MM.1S (cell line): ENCODE measurements at regions not wholly inside any gene's neighbourhood (a gene's known extent, or its start where the extent isn't known, plus 50 kb on each side); places are given as distances from the start of the nearest gene placed in this dataset.

ENCODE experiments used
- EZH2 ChIP-seq: fragments of 300-600 bp; sonication (generic); optimal IDR thresholded peaks from 2 replicates; pipeline ENCODE3; 2017; ENCODE audit warnings: low read depth, mild to moderate bottlenecking, antibody characterized with exemption, low read length, mixed read lengths
- EZH2phosphoT487 ChIP-seq: fragments of 300-600 bp; sonication (generic); IDR thresholded peaks from 2 replicates; pipeline ENCODE4 v1.6.1; 2018; ENCODE audit warnings: antibody characterized with exemption, low read length
- TF ChIP-seq, protein P1 (sequence below): fragments of 300-600 bp; sonication (generic); IDR thresholded peaks from 2 replicates; pipeline ENCODE4 v1.5.1; 2016; ENCODE audit warnings: antibody characterized with exemption, low read length, mixed read lengths

- TF ChIP-seq, protein P1, sequence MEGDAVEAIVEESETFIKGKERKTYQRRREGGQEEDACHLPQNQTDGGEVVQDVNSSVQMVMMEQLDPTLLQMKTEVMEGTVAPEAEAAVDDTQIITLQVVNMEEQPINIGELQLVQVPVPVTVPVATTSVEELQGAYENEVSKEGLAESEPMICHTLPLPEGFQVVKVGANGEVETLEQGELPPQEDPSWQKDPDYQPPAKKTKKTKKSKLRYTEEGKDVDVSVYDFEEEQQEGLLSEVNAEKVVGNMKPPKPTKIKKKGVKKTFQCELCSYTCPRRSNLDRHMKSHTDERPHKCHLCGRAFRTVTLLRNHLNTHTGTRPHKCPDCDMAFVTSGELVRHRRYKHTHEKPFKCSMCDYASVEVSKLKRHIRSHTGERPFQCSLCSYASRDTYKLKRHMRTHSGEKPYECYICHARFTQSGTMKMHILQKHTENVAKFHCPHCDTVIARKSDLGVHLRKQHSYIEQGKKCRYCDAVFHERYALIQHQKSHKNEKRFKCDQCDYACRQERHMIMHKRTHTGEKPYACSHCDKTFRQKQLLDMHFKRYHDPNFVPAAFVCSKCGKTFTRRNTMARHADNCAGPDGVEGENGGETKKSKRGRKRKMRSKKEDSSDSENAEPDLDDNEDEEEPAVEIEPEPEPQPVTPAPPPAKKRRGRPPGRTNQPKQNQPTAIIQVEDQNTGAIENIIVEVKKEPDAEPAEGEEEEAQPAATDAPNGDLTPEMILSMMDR: no peak
- TF ChIP-seq EZH2: no peak
- no peak for TF ChIP-seq EZH2phosphoT487
Measured at GRCh38 chr21:26674323-26674722, 101.2 kb upstream of the CYYR1 start.
